H1 (cell line): ENCODE measurements at regions not wholly inside any gene's neighbourhood (a gene's known extent, or its start where the extent isn't known, plus 50 kb on each side); places are given as distances from the start of the nearest gene placed in this dataset.

ENCODE experiments used
- CTCF ChIA-PET: fragments of 300-600 bp; sonication (Branson Sonifier 250); formaldehyde crosslinking; loops from one replicate; lab custom pipeline; 2021; ENCODE audit not compliant: partially characterized antibody; lab: Charles Lee
- POLR2A ChIA-PET: fragments of 300-600 bp; sonication (Branson Sonifier 250); formaldehyde crosslinking; loops from one replicate; lab custom pipeline; 2021; ENCODE audit warnings: inconsistent platforms; ENCODE audit not compliant: partially characterized antibody; lab: Charles Lee
- DNase-seq, 2 experiments: peaks; one replicate each; pipeline versions ENCODE4 v3.0.0 to v3.0.0-alpha.2; 2010 to 2022; ENCODE audit warnings: low spot score in 2 of 2, low read depth in 1 of 2, mixed read lengths in 1 of 2
- FAIRE-seq: peaks from 2 replicates; lab custom pipeline; 2011; peaks lifted over from hg19 to GRCh38; lab: Jason Lieb, UNC
- H2AFZ ChIP-seq: 2 replicates; pipeline ENCODE4 v1.8.1; 2012; ENCODE audit warnings: low read length, inconsistent platforms
- H2AK5ac ChIP-seq: 2 replicates; pipeline ENCODE4 v1.6.1; 2013; ENCODE audit warnings: low read depth, low read length
- H2BK120ac ChIP-seq: replicated peaks from 2 replicates; pipeline ENCODE3; 2013; ENCODE audit warnings: low read depth, low read length, inconsistent platforms
- H2BK12ac ChIP-seq: 2 replicates; pipeline ENCODE4 v1.6.1; 2013; ENCODE audit warnings: low read depth, low read length
- H2BK15ac ChIP-seq: 2 replicates; pipeline ENCODE4 v1.6.1; 2013; ENCODE audit warnings: low read length
- H2BK20ac ChIP-seq: 2 replicates; pipeline ENCODE4 v1.6.1; 2013; ENCODE audit warnings: low read length
- H2BK5ac ChIP-seq: 2 replicates; pipeline ENCODE4 v1.6.1; 2013; ENCODE audit warnings: low read depth, low read length
- H3K14ac ChIP-seq: 2 replicates; pipeline ENCODE4 v1.6.1; 2013; ENCODE audit warnings: inconsistent platforms; ENCODE audit not compliant: insufficient read length
- H3K18ac ChIP-seq: 2 replicates; pipeline ENCODE4 v1.6.1; 2013; ENCODE audit warnings: low read length; ENCODE audit errors: extremely low read depth
- H3K23ac ChIP-seq: 2 replicates; pipeline ENCODE4 v1.6.1; 2013; ENCODE audit warnings: inconsistent platforms; ENCODE audit not compliant: insufficient read length
- H3K23me2 ChIP-seq: 2 replicates; pipeline ENCODE4 v1.6.1; 2013; ENCODE audit warnings: low read depth, low read length
- H3K27ac ChIP-seq: 2 replicates; pipeline ENCODE4 v1.6.1; 2011; ENCODE audit warnings: low read depth, low read length, inconsistent platforms
- H3K27me3 ChIP-seq, 4 experiments: replicated peaks in 1 of 4; 1 replicate in 1 of 4; 2 replicates in 3 of 4; pipeline versions ENCODE4 v1.6.1 to v1.8.1; 2011 to 2013; ENCODE audit warnings: low read length in 3 of 4, mild to moderate bottlenecking in 3 of 4, inconsistent platforms in 2 of 4, mixed read lengths in 2 of 4, moderate library complexity in 1 of 4; ENCODE audit not compliant: control insufficient read depth in 3 of 4, insufficient read depth in 3 of 4; ENCODE audit errors: extremely low read depth in 1 of 4
- H3K36me3 ChIP-seq, 4 experiments: 2 replicates each; pipeline versions ENCODE4 v1.6.1 to v1.8.1; 2011 to 2013; ENCODE audit warnings: mild to moderate bottlenecking in 4 of 4, low read length in 3 of 4, moderate library complexity in 2 of 4, control low read depth in 1 of 4, inconsistent platforms in 1 of 4; ENCODE audit not compliant: insufficient read depth in 4 of 4, control insufficient read depth in 2 of 4
- H3K4ac ChIP-seq: replicated peaks from 2 replicates; pipeline ENCODE3; 2013; ENCODE audit warnings: low read length, low read depth, mixed read lengths, inconsistent platforms; ENCODE audit not compliant: insufficient read length
- H3K4me1 ChIP-seq, 4 experiments: replicated peaks in 1 of 4; 1 replicate in 1 of 4; 2 replicates in 3 of 4; pipeline versions ENCODE4 v1.6.1 to v1.8.1; 2011 to 2013; ENCODE audit warnings: low read length in 3 of 4, inconsistent platforms in 2 of 4, mixed read lengths in 1 of 4; ENCODE audit not compliant: insufficient read depth in 4 of 4, control insufficient read depth in 3 of 4
- H3K4me2 ChIP-seq, 2 experiments: 2 replicates each; pipeline versions ENCODE4 v1.6.1 to v1.8.1; 2011 to 2013; ENCODE audit warnings: low read depth in 2 of 2, low read length in 2 of 2, control low read depth in 1 of 2, inconsistent platforms in 1 of 2, mild to moderate bottlenecking in 1 of 2; ENCODE audit not compliant: insufficient read depth in 1 of 2
- H3K4me3 ChIP-seq, 4 experiments: fragments of 200-600, 300-600 bp in 1 of 4; sonication (generic), shearing (Covaris generic), sonication (Bioruptor Twin) in 1 of 4; 2 replicates each; pipeline versions ENCODE4 v1.5.1 to v1.8.1; 2011 to 2016; ENCODE audit warnings: low read length in 4 of 4, low read depth in 3 of 4, control low read depth in 2 of 4, inconsistent platforms in 2 of 4, mild to moderate bottlenecking in 2 of 4, mixed read lengths in 1 of 4, moderate library complexity in 1 of 4; ENCODE audit not compliant: insufficient read depth in 2 of 4; ENCODE audit errors: extremely low read depth in 1 of 4
- H3K56ac ChIP-seq: replicated peaks from 2 replicates; pipeline ENCODE3; 2013; ENCODE audit warnings: low read depth, mild to moderate bottlenecking, mixed read lengths, low read length, inconsistent platforms; ENCODE audit not compliant: insufficient read length
- H3K79me1 ChIP-seq: 2 replicates; pipeline ENCODE4 v1.6.1; 2013; ENCODE audit warnings: low read depth, low read length, control low read depth
- H3K79me2 ChIP-seq, 2 experiments: 2 replicates each; pipeline versions ENCODE4 v1.6.1 to v1.8.1; 2012 to 2013; ENCODE audit warnings: low read length in 2 of 2, mild to moderate bottlenecking in 2 of 2, inconsistent platforms in 1 of 2; ENCODE audit not compliant: insufficient read depth in 2 of 2, control insufficient read depth in 1 of 2
- H3K9ac ChIP-seq, 4 experiments: replicated peaks in 1 of 4; 1 replicate in 1 of 4; 2 replicates in 3 of 4; pipeline versions ENCODE4 v1.6.1 to v1.8.1; 2011 to 2013; ENCODE audit warnings: low read depth in 3 of 4, low read length in 3 of 4, control low read depth in 2 of 4, mild to moderate bottlenecking in 2 of 4, moderate library complexity in 2 of 4, inconsistent platforms in 1 of 4; ENCODE audit errors: extremely low read depth in 1 of 4
- H3K9me3 ChIP-seq, 2 experiments: 2 replicates each; pipeline versions ENCODE4 v1.6.1 to v1.8.1; 2012 to 2013; ENCODE audit warnings: mild to moderate bottlenecking in 2 of 2, moderate library complexity in 2 of 2, control low read depth in 1 of 2, inconsistent platforms in 1 of 2, low read depth in 1 of 2, low read length in 1 of 2, mixed read lengths in 1 of 2; ENCODE audit not compliant: insufficient read depth in 2 of 2
- H4K20me1 ChIP-seq, 2 experiments: replicated peaks in 1 of 2; 2 replicates each; pipeline versions ENCODE3 to v1.8.1; 2011 to 2013; ENCODE audit warnings: inconsistent platforms in 2 of 2, low read length in 2 of 2, mild to moderate bottlenecking in 1 of 2; ENCODE audit not compliant: insufficient read depth in 2 of 2, control insufficient read depth in 1 of 2
- H4K5ac ChIP-seq: 2 replicates; pipeline ENCODE4 v1.6.1; 2013; ENCODE audit warnings: low read length, low read depth, mixed read lengths, inconsistent platforms; ENCODE audit not compliant: insufficient read length
- H4K8ac ChIP-seq: 2 replicates; pipeline ENCODE4 v1.8.0; 2013; ENCODE audit warnings: mild to moderate bottlenecking, moderate library complexity, low read length, inconsistent platforms; ENCODE audit not compliant: insufficient read depth; ENCODE audit errors: extremely low read depth
- H4K91ac ChIP-seq: replicated peaks from 2 replicates; pipeline ENCODE3; 2013; ENCODE audit warnings: low read length, mixed read lengths, inconsistent platforms; ENCODE audit not compliant: insufficient read length
- BACH1 ChIP-seq: IDR thresholded peaks from 2 replicates; pipeline ENCODE4 v1.6.1; 2012; ENCODE audit warnings: low read length, improper control_type of control experiment
- JUN ChIP-seq: IDR thresholded peaks from 2 replicates; pipeline ENCODE4 v1.6.1; 2011; ENCODE audit warnings: low read depth, mild to moderate bottlenecking, improper control_type of control experiment, low read length
- WGBS, 2 experiments: shearing (Covaris generic) in 1 of 2; methylation state at CpG; one replicate each; pipeline versions ENCODE4 v1.1.6 to v1.1.7; 2013 to 2015; ENCODE audit warnings: low lambda C conversion rate in 2 of 2, mixed read lengths in 2 of 2, inconsistent platforms in 1 of 2, low coverage in 1 of 2, missing lambda C conversion rate in 1 of 2; ENCODE audit not compliant: insufficient replicate concordance in 2 of 2, insufficient coverage in 1 of 2, insufficient read length in 1 of 2; ENCODE audit errors: extremely low coverage in 1 of 2, missing lambda C conversion rate in 1 of 2; 5-methylcytosine and 5-hydroxymethylcytosine counted together

DNA sequence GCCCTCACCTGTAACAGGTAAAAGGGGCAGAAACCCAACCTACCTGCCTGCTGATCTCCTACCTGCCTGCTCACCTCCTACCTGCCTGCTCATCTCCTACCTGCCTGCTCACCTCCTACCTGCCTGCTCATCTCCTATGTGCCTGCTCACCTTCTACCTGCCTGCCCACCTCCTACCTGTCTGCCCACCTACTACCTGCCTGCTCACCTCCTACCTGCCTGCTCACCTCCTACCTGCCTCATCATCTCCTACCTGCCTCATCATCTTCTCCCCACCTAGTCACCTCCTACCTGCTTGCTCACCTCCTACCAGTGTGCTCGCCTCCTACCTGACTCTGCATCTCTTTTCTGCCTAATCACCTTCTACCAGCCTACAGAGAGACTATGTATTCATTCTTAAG lies 452.9 kb downstream of the MATN1 start:
- H3K9me3 ChIP-seq = no peaks in the 10 kb centered on the region
- no peaks in the 10 kb centered on the region; the same call in 1 of the 2 replicates for H3K23me2 ChIP-seq
- H4K5ac ChIP-seq = no peak overlapping the region
- H3K4me3 ChIP-seq = no peak overlapping the region
- 100% methylated on average over 1 of the region's 1 CpG; no CpG with 5 or more reads in 1 of the 2 experiments for WGBS, 2 experiments
- no peaks in the 10 kb centered on the region for H4K20me1 ChIP-seq
- CTCF ChIA-PET = interaction anchor here (1.4 kb wide), 1 partner anchor 23 kb away, joined by 4 read pairs; no protein-coding TSS in a partner anchor
- H2BK120ac ChIP-seq = no peak overlapping the region
- no peak for DNase-seq
- no peak overlapping the region for H3K9ac ChIP-seq
- no peak overlapping the region for H4K8ac ChIP-seq
- H2BK15ac ChIP-seq = no peak overlapping the region
- no peak overlapping the region for H2AFZ ChIP-seq
- no peak overlapping the region for H2BK12ac ChIP-seq
- no peak overlapping the region for H2BK20ac ChIP-seq
- H3K18ac ChIP-seq = no peak overlapping the region
- FAIRE-seq = no peak
- H3K27me3 ChIP-seq = no peaks in the 10 kb centered on the region; a peak in 1 of 7 replicates
- TF ChIP-seq JUN (no peak), BACH1 (no peak)
- TF ChIP-seq, all 59 proteins: peak for 0
- H3K14ac ChIP-seq = no peak overlapping the region
- H3K4me2 ChIP-seq = no peak overlapping the region
- POLR2A ChIA-PET = no interaction called here
- no peak overlapping the region for H4K91ac ChIP-seq
- H2BK5ac ChIP-seq = no peak overlapping the region
- H3K23ac ChIP-seq = no peak overlapping the region
- H3K56ac ChIP-seq = no peak overlapping the region
- H3K4ac ChIP-seq = no peak overlapping the region
- no peaks in the 10 kb centered on the region; the same call in 1 of the 2 replicates for H3K79me1 ChIP-seq
- no peak overlapping the region for H2AK5ac ChIP-seq
- no peaks in the 10 kb centered on the region for H3K79me2 ChIP-seq
- no peaks in the 10 kb centered on the region for H3K4me1 ChIP-seq
- H3K36me3 ChIP-seq = no peaks in the 10 kb centered on the region
- no peak overlapping the region for H3K27ac ChIP-seq
